ENCODE measurements at regions not wholly inside any gene's neighbourhood (a gene's known extent, or its start where the extent isn't known, plus 50 kb on each side); places are given as distances from the start of the nearest gene placed in this dataset.
"Not testable (repeated sequence)": the region's sequence is repeated elsewhere in the genome, so short reads cannot be mapped to it uniquely, and the experiment has no call there.

GRCh38 chr5:102666164-102666946 is 88.8 kb upstream of the PAM start:
- no peak overlapping the region for H3K4me3 ChIP-seq (ENCODE audit: control insufficient read depth in 1 of 2, extremely low read depth in 1 of 2, low read length in 1 of 2)
- H3K27me3 ChIP-seq (replicated peaks in 1 of 2; ENCODE audit: control insufficient read depth in 2 of 2, extremely low read depth in 1 of 2, insufficient read depth in 2 of 2, low read length in 1 of 2): no peaks in the 10 kb centered on the region
- Mint-ChIP-seq H3K4me1 (no peaks in the 10 kb centered on the region), H3K36me3 (no peaks in the 10 kb centered on the region), H3K9me3 (no peaks in the 10 kb centered on the region), H3K4me3 (no peak overlapping the region), H3K27me3 (peaks cover 4 to 9% of the 10 kb centered on the region in 2 donors), H3K27ac (no peak overlapping the region)
- ATAC-seq (replicated peaks in 1 of 4) (no peak), DNase-seq (no peak)
- no peaks in the 10 kb centered on the region for H3K36me3 ChIP-seq (ENCODE audit: control insufficient read depth in 2 of 2, extremely low read depth in 1 of 2, insufficient read depth in 1 of 2, low read length in 1 of 2)
- ChIA-PET CTCF (interaction anchor here in 1 of 2 donors (0.6 kb wide), 1 partner anchor 17 kb away, joined by 4 read pairs; no protein-coding TSS in a partner anchor), POLR2A (no interaction called here)
- no peaks in the 10 kb centered on the region for H3K4me1 ChIP-seq (ENCODE audit: control insufficient read depth in 1 of 2, extremely low read depth in 1 of 2, insufficient read depth in 2 of 2, low read length in 2 of 2)
- H3K27ac ChIP-seq (ENCODE audit: low read length): no peak overlapping the region
- whole genome bisulfite sequencing (ENCODE audit: insufficient coverage): 83% methylated on average over 1 of the region's 4 CpGs
- H3K9me3 ChIP-seq: no peaks in the 10 kb centered on the region

DNA sequence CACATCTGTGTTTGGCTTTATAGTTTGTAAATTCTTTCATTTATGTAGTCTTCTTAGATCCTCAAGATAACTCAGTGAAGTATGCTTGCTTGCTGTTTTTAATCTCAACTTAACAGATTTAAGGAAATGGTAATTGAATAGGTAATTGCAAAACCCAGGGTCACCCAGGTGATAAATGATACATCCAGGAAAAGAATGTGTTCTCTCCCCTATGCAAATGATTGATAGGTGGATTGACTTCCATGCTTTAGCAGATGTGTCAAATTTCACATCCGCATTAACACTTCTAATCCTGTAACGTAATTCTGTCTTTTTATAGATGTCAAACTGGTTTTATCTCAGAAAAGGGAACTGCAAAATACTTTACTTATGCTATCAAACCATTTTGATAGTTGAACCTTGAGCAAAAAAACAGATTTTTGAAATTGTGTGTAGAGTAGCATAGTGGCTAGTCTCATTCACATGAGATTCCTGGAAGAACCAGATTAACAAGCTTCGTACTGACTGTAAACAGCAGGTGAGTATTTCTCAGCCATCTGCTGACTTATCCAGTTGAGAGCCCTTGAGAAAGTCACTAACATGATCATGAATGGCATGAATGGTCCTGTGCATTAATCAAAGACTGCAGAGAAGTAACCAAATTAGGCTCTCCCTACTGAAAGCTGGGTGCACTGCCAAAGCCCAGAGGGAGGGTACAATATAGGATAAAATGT is 86.7 kb upstream of the PAM start:
- Histone ChIP-seq H3K27ac (ENCODE audit: low read length) (no peak overlapping the region), H3K36me3 (ENCODE audit: control insufficient read depth in 2 of 2, extremely low read depth in 1 of 2, insufficient read depth in 1 of 2, low read length in 1 of 2) (no peaks in the 10 kb centered on the region), H3K27me3 (replicated peaks in 1 of 2; ENCODE audit: control insufficient read depth in 2 of 2, extremely low read depth in 1 of 2, insufficient read depth in 2 of 2, low read length in 1 of 2) (no peaks in the 10 kb centered on the region), H3K4me1 (ENCODE audit: control insufficient read depth in 1 of 2, extremely low read depth in 1 of 2, insufficient read depth in 2 of 2, low read length in 2 of 2) (no peaks in the 10 kb centered on the region), H3K4me3 (ENCODE audit: control insufficient read depth in 1 of 2, extremely low read depth in 1 of 2, low read length in 1 of 2) (no peak overlapping the region), H3K9me3 (no peaks in the 10 kb centered on the region)
- Mint-ChIP-seq H3K36me3 (no peaks in the 10 kb centered on the region), H3K27me3 (peaks cover 4 to 9% of the 10 kb centered on the region in 2 donors), H3K27ac (no peak overlapping the region), H3K4me1 (no peaks in the 10 kb centered on the region), H3K9me3 (no peaks in the 10 kb centered on the region), H3K4me3 (no peak overlapping the region)
- CTCF ChIA-PET: no interaction called here
- WGBS (ENCODE audit: insufficient coverage): 63% methylated on average over 1 of the region's 3 CpGs
- POLR2A ChIA-PET: no interaction called here
- DNase-seq (no peak), ATAC-seq (replicated peaks in 1 of 4) (no peak)

DNA sequence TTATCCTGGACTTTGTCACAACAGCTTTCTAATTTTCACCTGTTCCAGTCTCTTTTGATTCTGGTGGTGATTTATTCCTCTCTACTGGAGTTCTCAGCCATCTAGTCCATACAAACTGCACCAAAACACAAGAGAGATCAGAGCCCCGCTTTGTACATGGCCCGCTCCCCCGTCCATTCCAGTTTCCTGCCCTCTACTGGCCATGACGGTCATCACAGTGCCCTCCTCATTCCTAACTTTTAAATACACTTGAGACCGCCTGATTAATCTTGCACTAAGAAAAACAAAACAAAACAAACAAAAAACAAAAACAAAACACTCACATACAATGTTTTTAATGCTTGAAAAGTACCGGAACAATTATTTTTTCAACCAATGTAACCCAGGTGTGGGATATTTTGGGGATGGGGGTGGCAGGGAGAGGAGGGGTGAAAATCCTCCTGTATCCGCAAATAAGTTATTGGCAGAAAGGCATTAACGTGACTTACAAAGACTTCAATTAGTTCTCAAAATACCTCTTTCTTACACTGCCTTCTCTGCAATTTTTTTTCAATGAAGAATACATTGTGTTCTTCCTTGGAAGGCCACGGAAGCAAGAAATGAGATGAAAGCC is 84.8 kb upstream of the PAM start:
- H3K27me3 Mint-ChIP-seq: peaks cover 4 to 11% of the 10 kb centered on the region in 2 donors
- H3K9me3 ChIP-seq: no peaks in the 10 kb centered on the region
- no peaks in the 10 kb centered on the region for H3K27me3 ChIP-seq (replicated peaks in 1 of 2; ENCODE audit: control insufficient read depth in 2 of 2, extremely low read depth in 1 of 2, insufficient read depth in 2 of 2, low read length in 1 of 2)
- ATAC-seq (replicated peaks in 1 of 4) (no peak), DNase-seq (no peak)
- no peaks in the 10 kb centered on the region for H3K4me1 ChIP-seq (ENCODE audit: control insufficient read depth in 1 of 2, extremely low read depth in 1 of 2, insufficient read depth in 2 of 2, low read length in 2 of 2)
- 66% methylated on average over 2 of the region's 9 CpGs for WGBS (ENCODE audit: insufficient coverage)
- H3K9me3 Mint-ChIP-seq: no peaks in the 10 kb centered on the region
- ChIA-PET CTCF (no interaction called here), POLR2A (no interaction called here)
- no peaks in the 10 kb centered on the region for H3K36me3 Mint-ChIP-seq
- no peak overlapping the region for H3K4me3 Mint-ChIP-seq
- H3K27ac Mint-ChIP-seq: no peak overlapping the region
- no peaks in the 10 kb centered on the region for H3K4me1 Mint-ChIP-seq
- no peaks in the 10 kb centered on the region for H3K36me3 ChIP-seq (ENCODE audit: control insufficient read depth in 2 of 2, extremely low read depth in 1 of 2, insufficient read depth in 1 of 2, low read length in 1 of 2)
- H3K27ac ChIP-seq (ENCODE audit: low read length): no peak overlapping the region
- no peak overlapping the region for H3K4me3 ChIP-seq (ENCODE audit: control insufficient read depth in 1 of 2, extremely low read depth in 1 of 2, low read length in 1 of 2)

DNA sequence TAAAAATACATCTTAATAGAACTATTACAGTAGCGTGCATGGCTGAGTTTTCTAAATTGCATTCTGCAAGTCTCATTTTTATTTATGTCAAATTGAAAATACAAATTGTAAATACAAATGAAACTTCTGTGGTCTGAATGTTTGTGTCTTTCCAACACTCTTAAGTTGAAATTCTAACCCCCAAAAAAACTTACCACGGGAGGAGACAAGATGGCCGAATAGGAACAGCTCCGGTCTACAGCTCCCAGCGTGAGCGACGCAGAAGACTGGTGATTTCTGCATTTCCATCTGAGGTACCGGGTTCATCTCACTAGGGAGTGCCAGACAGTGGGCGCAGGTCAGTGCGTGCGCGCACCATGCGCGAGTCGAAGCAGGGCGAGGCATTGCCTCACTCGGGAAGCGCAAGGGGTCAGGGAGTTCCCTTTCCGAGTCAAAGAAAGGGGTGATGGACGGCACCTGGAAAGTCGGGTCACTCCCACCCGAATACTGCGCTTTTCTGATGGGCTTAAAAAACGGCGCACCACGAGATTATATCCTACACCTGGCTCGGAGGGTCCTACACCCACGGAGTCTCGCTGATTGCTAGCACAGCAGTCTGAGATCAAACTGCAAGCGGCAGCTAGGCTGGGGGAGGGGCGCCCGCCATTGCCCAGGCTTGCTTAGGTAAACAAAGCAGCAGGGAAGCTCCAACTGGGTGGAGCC is 83.9 kb upstream of the PAM start:
- H3K27me3 ChIP-seq (replicated peaks in 1 of 2; ENCODE audit: control insufficient read depth in 2 of 2, extremely low read depth in 1 of 2, insufficient read depth in 2 of 2, low read length in 1 of 2); H3K9me3 ChIP-seq; H3K4me1 ChIP-seq (ENCODE audit: control insufficient read depth in 1 of 2, extremely low read depth in 1 of 2, insufficient read depth in 2 of 2, low read length in 2 of 2); H3K36me3 ChIP-seq (ENCODE audit: control insufficient read depth in 2 of 2, extremely low read depth in 1 of 2, insufficient read depth in 1 of 2, low read length in 1 of 2); H3K4me1 Mint-ChIP-seq; H3K4me3 ChIP-seq (ENCODE audit: control insufficient read depth in 1 of 2, extremely low read depth in 1 of 2, low read length in 1 of 2); H3K27ac Mint-ChIP-seq; DNase-seq; ATAC-seq (replicated peaks in 1 of 4); H3K36me3 Mint-ChIP-seq; CTCF ChIA-PET; H3K9me3 Mint-ChIP-seq; H3K27ac ChIP-seq (ENCODE audit: low read length); POLR2A ChIA-PET; H3K4me3 Mint-ChIP-seq: not testable (repeated sequence)
- 95% methylated on average over 7 of the region's 32 CpGs for WGBS (ENCODE audit: insufficient coverage)
- H3K27me3 Mint-ChIP-seq: peaks cover 4 to 11% of the 10 kb centered on the region in 2 donors

DNA sequence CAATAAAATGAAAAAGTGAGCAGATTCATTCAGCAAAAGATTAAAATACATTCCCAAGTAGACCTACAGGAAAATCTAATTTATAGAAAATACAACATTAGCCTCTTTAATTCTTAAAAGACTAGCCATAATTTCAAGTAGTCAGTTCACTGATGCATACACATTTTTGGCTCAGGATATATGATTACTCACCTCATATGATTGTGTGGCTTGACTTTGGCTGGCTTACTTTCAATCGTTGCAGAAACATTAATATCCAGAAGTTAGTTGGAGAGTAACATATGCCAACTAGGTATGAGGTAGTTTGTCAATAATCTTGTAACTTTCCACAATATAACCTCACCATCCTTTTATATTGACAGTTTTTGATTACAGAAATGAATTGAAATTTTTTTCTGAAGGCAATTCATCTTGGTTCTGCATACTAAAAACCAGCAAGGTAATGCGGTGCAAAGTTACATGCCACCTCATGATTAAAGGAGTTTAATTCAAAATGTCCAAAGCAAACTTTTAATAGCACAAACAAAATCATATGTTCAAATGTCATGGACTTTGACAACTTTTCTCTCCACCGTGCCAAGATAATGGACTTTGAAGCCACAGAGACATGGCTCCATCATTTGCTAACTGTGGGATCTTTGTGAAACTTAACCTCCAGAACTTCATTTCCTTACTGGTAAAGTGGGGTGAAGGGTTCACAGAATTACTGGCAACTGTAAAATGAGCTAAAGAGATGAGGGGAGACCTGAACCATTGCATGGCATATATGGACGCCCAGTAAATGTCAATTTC is 76.6 kb upstream of the PAM start:
- Mint-ChIP-seq H3K27ac (no peak overlapping the region), H3K4me1 (no peaks in the 10 kb centered on the region), H3K36me3 (no peaks in the 10 kb centered on the region), H3K4me3 (no peak overlapping the region), H3K27me3 (peaks cover 0 to 2% of the 10 kb centered on the region in 2 donors), H3K9me3 (no peaks in the 10 kb centered on the region)
- Histone ChIP-seq H3K4me3 (ENCODE audit: control insufficient read depth in 1 of 2, extremely low read depth in 1 of 2, low read length in 1 of 2) (no peak overlapping the region), H3K36me3 (ENCODE audit: control insufficient read depth in 2 of 2, extremely low read depth in 1 of 2, insufficient read depth in 1 of 2, low read length in 1 of 2) (no peaks in the 10 kb centered on the region), H3K4me1 (ENCODE audit: control insufficient read depth in 1 of 2, extremely low read depth in 1 of 2, insufficient read depth in 2 of 2, low read length in 2 of 2) (no peaks in the 10 kb centered on the region), H3K27ac (ENCODE audit: low read length) (no peak overlapping the region), H3K27me3 (replicated peaks in 1 of 2; ENCODE audit: control insufficient read depth in 2 of 2, extremely low read depth in 1 of 2, insufficient read depth in 2 of 2, low read length in 1 of 2) (no peaks in the 10 kb centered on the region), H3K9me3 (no peaks in the 10 kb centered on the region)
- DNase-seq: no peak
- no peak for ATAC-seq (replicated peaks in 1 of 4)
- POLR2A ChIA-PET: no interaction called here
- 100% methylated on average over 1 of the region's 4 CpGs for WGBS (ENCODE audit: insufficient coverage)
- CTCF ChIA-PET: no interaction called here

All from T-cell (primary cell).